GM19023 (cell line): ENCODE measurements at regions not wholly inside any gene's neighbourhood (a gene's known extent, or its start where the extent isn't known, plus 50 kb on each side); places are given as distances from the start of the nearest gene placed in this dataset.
"Not testable (repeated sequence)": the region's sequence is repeated elsewhere in the genome, so short reads cannot be mapped to it uniquely, and the experiment has no call there.

ENCODE experiments used
- ATAC-seq: cut with Tn5 transposase; IDR thresholded peaks from one replicate; pipeline ENCODE4 v1.9.1; 2021; ENCODE audit warnings: mild to moderate bottlenecking, moderate library complexity; ENCODE audit not compliant: unreplicated experiment

DNA sequence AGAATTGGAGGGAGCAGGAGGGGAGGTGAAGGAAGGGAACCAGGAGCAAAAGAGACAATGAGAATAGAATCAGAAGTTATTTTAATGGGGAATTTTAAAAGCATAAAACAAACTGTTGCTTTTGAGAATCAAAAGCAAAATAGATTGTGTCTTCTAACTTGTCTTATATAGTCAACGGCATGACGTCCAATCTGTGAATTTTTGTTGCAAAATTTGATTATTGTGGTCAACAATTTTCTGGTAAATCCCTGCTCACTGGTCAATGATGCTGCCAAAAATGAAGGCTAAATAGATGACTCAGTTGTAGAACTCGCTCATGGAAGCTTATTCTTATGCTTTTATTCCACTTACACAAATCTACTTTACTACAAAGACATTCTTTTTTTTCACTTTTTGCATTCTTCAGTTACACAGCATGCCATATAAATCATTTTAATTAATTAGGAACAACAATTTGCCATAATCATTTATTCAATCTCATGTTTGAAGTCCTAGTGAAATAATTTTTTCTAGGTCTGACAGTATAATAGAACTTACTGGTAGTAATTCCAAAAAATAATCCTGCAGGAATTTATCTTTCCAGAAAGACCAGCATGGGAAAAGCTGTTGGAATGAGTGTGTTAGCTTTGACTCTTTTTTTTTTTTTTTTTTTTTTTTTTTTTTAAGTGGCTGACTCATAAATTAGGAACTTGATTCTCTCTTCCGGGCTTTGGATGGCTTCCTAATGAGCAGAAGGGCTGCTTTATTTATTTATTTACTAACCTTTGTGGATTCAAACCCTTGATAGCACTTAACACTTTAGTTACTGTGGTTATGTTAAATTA is 256.9 kb downstream of the SPRY2 start:
- no peak for ATAC-seq

DNA sequence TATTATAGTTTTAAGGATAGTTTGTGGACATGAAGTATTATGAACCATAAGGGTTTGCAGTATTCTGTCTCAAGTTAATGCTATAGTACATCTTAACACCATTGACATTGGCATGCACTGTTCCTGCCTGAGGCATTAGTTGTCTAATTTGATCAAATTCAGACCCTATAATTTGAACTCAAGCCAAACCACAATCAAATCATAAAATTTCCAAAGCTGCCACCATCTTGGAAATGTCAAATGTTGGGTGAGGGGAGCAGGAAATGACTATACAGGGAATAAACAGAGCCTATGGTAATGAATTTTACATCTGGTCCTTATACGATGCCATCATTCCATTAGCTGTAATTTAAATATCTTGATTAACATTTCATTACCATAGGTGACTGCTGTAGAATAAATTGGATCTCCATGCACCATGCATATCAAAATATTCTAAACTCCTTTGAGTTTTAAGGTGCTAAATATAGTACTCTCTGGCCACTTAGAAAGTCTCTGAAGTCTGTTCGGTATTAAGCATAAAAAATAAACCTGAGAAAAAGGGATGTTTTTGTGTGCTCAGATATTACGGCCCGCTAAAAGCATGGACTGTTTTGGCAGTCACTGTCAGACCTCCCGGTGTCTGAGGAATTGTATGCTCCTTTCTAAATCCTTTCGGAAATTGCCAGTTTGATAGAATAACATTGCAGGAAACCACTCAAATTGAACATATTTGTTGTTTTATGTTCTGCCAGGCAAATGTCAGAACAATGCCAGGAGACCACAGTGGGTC is 257.7 kb downstream of the SPRY2 start:
- ATAC-seq: no peak

DNA sequence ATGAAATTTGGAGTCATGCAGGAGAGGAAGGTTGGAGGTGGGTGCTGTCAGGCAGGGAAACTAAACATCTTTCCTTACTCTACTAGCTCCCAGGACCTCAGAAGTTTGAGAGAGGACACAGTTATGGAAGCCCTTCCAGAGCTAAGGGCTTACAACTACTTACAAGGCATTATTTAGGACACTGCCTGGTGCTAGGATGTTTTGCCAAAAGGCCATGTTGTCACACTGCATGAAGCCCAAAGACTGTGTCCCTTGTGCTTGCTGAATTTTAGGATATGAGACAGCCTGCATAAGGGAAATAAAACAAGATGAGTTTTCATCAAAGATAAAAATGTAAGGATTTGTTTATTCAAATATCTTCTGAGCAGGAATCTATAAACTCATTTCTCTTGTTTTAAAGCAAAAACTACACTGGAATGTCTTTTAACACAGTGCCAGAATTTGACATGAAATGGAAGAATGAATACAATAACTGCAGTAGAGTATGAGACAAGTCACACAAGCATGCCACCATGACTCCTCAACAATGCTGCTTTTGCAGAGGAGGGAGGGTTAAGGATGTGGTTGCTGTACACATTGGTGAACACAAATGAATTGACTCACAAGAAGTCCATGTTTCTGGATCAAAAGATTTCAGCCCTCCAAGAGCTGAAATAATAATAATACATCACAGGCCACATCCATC is 258.4 kb downstream of the SPRY2 start:
- ATAC-seq: no peak

DNA sequence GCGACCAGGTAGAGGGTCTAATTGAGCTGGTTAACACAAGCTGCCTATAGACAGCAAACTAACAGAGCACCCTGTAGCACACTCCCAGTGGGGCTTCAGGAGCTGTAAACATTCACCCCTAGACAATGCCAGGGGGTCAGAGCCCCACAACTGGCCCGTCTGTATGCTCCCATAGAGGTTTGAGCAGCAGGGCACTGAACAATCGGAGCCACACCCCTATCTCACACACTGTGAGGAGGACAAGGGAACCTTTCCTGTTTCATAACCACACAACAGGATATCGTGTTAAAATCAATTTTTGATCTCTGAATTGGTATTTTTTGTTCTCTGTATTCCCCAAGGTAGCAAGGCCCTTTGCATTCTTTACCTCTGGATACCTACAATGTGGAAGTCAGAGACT is 266.1 kb downstream of the SPRY2 start:
- ATAC-seq: no peak

DNA sequence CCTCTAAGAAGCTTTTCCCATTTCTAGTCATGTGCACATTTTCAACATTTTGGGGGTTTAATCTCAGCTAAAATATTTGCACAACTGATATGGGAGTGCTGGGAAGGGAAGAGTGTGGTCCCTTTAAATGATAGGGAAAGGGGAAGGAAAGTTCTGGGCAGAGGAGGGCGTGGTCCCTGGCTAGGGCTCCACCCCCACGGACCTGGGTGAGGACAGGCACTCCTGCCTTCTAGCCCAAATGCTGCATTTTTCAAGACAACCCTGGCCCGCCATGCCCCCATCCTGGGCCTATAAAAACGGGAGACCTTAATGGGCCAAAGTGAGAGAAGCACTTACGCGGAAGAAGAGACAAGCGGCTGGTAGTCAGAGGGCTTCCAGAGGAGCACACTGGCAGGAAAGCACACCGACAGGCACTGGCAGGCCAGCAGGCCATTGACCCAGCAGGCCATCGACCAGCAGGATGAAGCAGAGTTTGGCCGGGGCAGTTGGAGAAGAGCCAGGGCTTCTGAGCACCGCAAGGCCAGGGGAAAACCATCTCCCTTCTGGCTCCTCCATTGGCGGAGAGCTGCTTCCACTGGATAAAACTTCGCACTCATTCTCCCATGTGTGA is 266.7 kb downstream of the SPRY2 start:
- no peak for ATAC-seq

DNA sequence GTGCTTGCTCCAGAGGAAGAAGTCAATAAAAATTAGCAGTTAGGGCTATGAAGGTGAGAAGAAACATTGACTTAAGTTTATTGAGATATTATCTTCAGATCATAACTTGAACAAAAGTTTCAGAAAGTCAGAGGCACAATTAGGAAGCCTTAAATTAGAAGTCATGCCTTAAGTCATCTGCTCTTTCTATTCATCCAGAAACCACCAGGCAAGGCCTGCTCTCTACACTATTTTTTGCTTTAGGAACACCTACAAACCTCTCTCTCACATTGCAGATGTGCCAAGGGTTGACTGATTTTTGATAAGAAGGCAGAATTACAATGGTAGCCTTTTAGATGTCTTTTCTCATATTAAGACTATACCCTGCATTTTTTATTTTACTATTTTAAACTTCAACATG is 268.7 kb downstream of the SPRY2 start:
- ATAC-seq: no peak

DNA sequence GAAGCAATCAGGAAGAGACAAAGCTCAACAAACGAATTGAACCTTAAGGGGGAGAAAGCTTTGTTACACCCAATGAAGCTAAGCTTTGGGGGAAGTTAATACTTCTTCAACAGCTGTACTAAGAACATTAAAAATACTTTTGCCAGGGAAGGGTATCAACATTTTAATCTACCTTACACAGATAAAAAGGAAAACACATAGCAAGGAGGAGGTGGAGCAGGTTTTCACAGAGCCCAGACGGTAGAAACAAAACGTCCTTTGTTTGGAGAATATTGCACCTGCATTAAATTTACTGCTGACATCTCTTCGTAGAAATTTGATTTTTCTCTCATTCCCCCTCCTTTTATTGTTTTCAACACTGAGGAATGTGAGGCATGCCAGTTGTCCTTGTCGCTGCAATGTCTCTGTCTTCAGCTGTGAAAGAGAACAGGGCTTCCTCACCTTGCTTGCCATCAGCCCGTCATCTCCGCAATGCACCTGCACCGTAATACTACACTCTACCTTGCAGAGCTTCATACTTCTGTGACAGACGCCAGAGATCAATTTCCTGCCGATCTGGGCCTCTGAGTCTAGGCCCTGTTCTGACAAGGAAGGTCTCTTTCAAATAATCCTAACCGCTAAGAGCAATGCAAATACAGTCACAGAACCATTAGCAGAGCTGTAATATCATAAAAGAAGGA is 270.8 kb downstream of the SPRY2 start:
- ATAC-seq: no peak

DNA sequence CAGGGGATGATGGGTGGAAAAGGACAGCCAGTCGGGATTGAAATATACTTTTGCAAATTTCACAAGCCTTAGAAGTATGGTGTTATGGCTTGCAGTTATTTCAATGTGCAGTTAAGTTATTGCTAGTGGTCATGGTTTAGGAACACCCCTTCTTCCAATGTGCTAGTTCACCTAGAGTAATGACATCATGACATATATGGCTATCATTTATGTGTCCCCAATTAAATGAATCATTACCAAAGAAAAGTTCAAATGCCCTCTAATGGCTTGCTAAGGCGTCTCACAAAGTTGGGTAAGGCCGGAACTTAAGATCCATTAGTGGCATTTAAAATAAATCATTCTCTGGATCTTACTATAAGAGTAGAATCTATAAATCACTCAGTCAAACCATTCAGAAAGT is 271.6 kb downstream of the SPRY2 start:
- no peak for ATAC-seq

DNA sequence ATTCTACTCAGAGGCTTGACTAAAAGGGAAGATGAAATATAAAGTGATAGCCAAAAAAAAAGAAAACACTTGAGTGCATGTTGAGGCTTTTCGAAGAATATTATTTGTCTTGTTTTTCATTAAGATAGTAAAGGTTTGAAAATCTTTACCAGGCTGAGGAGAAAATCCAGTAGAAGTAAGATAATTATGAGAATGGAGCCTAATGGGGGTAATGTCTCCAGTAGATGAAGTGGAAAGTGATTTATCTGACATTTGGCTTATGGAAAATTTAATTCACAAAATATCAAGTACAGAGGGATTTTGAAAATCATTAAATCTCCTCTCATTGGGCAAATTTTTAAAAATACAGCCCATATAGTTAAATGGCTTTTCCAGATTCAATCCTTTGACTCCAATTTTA is 274.9 kb downstream of the SPRY2 start:
- ATAC-seq: no peak

DNA sequence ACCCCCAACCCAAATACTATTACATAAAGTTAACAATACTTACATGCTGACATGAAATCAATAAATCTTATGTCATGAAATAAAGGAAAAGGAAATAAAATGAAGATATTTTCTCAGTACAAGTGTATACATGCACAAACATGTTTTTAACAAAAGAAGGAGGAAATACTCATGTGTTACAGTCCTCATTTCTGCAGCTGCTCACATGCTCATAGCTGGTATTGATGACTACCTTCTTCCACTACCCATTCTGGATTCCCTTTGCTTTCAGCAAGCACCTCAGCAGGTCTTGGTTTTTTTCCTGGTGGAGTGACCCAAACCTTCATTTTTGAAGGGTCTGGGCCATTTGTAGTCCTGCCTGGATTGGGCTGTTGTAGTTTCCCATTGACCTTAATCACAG is 278.5 kb downstream of the SPRY2 start:
- ATAC-seq: not testable (repeated sequence)

DNA sequence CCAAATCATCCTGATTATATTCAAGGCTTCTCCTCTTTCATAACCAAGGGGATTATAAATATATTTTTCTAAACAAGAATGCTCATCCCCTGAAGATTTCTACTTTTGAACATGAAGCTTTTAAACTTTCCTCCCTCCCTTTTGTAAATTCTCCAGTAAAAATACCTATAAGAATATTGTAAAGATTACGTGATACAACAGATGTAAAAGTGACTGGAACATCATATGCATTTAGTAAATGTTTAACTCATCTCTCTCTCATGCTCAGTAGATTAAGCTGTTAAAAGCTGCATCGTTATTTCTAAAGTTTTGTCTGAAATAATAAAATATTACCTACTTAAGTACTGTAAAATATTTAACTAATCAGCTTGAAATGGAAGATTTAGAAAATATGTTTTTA is 281.1 kb downstream of the SPRY2 start:
- no peak for ATAC-seq

DNA sequence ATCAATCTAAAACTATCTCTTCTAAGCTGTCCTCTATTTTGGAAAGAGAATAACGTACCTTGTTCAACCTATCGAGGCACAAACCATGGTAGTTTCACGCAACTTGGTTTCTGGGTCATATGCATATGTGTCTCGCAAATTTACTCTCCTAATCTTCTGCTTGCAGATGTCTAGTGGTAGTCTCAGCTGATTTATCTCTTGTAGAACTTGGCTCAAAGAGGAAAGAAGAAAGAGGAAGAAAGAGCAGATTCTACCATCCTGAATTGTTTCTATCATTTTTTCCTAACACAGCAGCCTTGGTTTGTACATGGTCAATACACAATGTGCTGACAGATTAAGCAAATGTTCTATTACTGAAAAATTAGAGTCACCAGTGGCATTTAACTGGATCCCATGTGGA is 282.3 kb downstream of the SPRY2 start:
- no peak for ATAC-seq

DNA sequence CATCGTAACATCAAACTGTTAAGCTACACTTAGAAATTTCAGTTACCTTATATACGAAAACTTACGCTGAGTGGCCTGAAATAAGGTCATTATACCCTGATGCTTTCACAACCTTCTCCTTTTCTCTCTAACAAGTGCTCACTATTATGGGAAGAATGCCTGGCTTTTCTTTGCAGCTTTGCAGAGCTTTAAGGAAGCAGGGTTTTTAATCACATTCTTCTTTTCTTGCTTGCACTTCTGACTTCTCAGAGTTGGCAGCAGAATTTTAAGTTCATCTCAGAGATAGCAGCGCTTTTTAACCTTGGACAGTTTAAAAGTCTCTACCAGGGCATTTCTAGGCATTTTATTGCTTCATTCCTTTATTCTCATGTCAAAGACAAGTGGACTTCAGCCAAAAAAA is 285.1 kb downstream of the SPRY2 start:
- no peak for ATAC-seq

DNA sequence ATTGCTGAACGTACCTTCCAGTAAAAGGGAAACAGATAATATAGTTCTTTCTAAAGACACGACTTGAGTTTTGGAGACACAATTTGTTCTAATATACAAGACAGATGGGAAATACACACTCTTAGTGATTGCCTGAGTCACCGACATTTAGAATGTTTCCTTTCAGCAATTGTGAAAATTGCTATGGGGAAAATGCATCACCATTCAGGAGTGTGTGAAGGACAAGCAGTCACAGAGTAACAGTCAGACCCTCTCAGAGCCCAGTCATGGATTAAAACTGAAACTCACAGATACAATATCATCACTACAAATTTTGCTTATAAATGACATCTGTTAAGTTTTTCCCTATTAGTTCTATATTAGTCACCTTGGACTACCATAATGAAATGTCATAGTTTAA is 286.1 kb downstream of the SPRY2 start:
- ATAC-seq: no peak

DNA sequence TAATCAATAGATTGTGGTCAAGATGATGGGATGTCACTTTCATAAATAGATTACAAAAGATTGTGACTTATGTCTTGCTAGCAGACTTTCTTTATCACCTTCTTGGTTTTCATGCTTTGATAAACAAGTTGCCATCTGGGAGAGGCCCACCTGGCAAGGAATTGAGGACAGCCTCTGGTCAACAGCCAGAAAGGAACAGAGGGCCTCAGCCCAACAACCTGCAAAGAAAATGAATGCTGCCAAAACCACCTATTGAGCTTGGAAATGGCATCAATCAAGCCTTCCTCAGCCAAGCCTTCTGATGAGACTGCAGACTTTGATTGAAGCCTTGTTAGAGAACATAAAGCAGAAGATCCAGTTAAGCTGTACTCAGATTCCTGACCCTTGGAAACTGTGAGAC is 288.6 kb downstream of the SPRY2 start:
- ATAC-seq: no peak

DNA sequence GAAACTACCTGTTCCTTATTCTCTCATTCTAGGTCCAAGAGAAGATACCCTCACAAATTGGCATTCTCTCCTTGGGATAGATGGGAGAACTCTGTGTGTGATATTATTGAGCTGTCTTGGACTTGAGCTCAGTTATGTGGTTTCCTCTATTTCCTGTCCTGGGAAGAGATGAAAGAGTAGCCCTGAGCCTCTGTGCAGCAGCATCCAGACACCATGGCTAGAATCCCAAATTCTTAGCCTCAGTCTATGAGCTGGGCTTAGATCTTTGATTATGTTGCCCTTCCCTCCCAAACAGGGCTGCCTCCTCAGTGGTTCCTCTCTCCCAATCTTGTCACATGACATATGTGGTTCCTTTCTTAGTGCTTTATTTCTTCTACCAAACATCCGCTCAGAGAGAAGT is 290.7 kb downstream of the SPRY2 start:
- no peak for ATAC-seq

DNA sequence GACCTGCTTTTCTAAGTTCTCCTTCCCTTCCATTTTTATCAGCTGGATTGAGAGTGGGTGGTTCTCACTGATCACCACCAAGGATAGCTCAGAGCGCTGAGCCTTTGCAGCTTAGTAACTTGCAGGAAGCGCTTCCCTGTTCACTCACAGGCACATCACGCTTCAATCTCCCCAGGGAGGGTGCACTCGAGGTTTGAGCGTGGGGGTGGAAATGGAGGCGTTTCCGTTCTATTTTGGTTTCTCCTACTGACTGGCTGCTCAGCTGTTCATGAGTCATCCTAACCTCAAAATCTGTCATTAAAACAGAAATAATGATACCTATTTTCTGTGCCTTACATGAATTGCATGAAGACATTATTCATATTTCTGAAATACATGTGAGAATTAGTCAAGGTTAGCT is 292.1 kb downstream of the SPRY2 start:
- ATAC-seq: peak; percentile 99

DNA sequence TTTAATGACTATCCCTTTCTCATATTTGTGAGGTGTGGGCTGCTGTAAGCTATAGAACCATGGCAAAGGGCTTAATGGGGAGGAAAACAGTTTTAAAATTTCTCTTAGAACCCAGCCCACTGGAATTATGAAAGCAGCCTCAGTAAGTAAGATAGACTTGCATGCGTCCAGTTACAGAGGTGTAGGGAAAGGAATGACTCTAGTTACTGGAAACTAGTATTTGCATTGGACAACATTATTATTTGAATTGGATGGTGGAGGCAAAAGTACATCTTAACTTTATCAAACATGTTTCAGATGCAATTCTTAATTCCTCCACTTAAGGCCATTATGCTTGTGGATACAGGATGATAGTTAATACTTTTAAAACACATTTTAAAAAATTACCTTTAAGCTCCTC is 292.9 kb downstream of the SPRY2 start:
- no peak for ATAC-seq

DNA sequence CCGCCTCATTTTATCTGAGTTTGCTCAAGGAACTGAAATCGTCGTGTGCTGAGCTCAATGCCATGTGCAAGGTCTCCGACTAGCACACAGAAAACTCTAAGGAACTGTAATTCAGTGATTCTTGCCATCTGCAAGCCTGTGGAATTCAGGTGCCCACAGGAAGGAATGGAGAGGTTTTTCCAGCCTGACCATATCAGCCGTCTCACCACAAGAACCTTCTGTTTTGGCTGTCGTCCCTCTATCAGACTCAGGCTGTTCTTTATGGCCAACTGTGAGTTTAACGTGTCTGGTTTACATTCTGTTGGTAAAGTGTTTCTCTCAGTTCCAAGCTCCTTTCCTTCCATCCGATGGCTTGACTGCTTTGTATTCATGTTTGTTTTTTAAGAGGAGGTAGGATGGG is 293.5 kb downstream of the SPRY2 start:
- no peak for ATAC-seq

DNA sequence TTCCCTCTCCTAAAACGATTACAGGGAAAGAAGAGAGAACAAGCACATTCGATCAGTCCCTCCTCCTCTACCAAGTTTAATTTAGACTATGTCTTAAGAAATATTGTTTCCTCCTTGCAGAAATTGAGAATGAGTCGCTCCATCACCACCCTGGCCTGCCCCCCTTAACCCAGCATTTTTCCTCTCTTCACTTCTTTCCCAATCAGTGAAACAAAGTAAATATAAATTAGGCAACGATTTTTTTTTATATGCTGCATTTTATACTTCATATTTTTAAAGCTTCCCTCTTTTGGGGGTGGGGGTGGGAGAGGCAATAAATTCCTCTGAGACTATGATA is 300.0 kb downstream of the SPRY2 start:
- no peak for ATAC-seq
